Cardiac fibroblast (primary cell): ENCODE measurements at regions not wholly inside any gene's neighbourhood (a gene's known extent, or its start where the extent isn't known, plus 50 kb on each side); places are given as distances from the start of the nearest gene placed in this dataset.

Source experiments
- DNase-seq, 2 donors: peaks; one replicate each; pipeline versions ENCODE4 v3.0.0 to v3.0.0-alpha.2; 2010; ENCODE audit warnings: low read depth in 2 of 2
- H3K4me3 ChIP-seq, 2 donors: replicated peaks in 1 of 2; 1 replicate in 1 of 2; 2 replicates in 1 of 2; pipeline ENCODE4 v1.5.1; 2011; ENCODE audit warnings: low read depth in 2 of 2, low read length in 2 of 2, mild to moderate bottlenecking in 2 of 2, moderate library complexity in 1 of 2
- CTCF ChIP-seq: IDR thresholded peaks from one replicate; pipeline ENCODE4 v1.5.1; 2011; ENCODE audit warnings: low read depth, mild to moderate bottlenecking, low read length, inconsistent platforms

GRCh38 chr6:90701146-90701781, 114.4 kb upstream of the MAP3K7 start:
- no peak for DNase-seq

DNA sequence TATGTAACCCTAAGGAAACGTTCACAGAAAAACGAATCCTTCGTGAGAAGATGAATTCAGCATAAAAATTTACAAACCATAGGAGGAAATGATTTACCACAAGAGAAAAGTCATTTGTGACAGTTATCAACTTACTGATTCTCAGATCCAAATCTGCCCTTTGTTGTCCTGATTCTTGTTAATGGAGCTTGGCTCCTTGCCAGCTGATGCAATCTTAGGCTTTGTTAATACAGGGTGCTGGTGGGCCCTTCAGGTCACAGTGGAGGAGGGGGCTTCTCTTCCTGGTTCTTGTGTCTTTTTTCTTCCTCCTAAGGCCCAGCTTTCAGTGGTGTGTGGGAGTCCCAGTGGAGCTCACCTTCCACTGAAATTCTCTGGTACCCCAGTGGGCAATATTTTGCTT, 108.4 kb upstream of the MAP3K7 start:
- no peak overlapping the region for H3K4me3 ChIP-seq

More at GRCh38 chr6:90701146-90701781, 114.4 kb upstream of the MAP3K7 start:
- no peak overlapping the region for H3K4me3 ChIP-seq
- no peak for TF ChIP-seq CTCF

DNA sequence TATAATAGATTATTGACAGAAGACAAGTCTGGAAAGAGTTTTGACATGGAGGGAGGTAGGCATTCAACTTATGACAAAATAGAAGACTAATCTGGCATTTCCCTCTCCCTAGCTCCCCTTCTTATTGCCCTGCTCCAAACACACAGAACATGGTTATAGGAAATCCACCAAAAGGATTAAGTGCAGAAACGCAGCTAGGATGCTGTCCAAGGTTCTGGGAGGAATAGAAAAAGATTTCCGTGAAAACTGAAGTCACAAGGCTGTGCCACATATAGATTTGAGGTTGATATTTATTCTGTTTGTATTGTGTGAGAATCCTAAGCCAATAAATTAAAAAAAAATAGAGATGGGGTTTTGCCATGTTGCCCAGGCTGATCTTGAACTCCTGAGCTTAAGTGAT, 107.9 kb upstream of the MAP3K7 start:
- DNase-seq, result no peak
- no peak for TF ChIP-seq CTCF
- H3K4me3 ChIP-seq, result no peak overlapping the region

More for the DNA sequence above, 108.4 kb upstream of the MAP3K7 start:
- TF ChIP-seq CTCF, result no peak
- DNase-seq, result no peak

- no peak for TF ChIP-seq CTCF
- DNase-seq, result no peak
- no peak overlapping the region for H3K4me3 ChIP-seq
Measured at GRCh38 chr6:90691823-90692222, 105.0 kb upstream of the MAP3K7 start.

DNA sequence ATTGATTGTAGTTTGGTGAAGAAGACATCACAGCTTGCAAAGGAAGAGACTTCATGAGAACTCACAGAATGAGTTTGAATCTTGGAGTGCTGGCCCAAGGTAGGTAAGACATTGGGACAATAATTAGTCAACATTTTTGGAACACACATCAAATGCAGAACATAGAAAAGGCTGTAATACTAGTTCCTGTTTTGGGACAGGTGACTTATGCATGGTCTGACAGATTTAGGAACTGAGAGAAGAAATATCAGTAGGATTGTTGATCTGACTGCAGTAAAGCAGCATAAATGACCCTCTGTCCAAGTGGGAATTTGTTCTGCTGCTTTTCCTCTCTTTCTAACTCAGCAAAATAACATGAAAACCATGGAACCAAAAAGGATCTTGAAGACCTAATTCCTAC, 102.3 kb upstream of the MAP3K7 start:
- DNase-seq, result no peak
- H3K4me3 ChIP-seq, result no peak overlapping the region
- no peak for TF ChIP-seq CTCF

- DNase-seq, result no peak
- no peak overlapping the region for H3K4me3 ChIP-seq
- no peak for TF ChIP-seq CTCF
Measured at GRCh38 chr6:90687775-90688380, 101.0 kb upstream of the MAP3K7 start.
